GM18505 (cell line): ENCODE measurements at regions not wholly inside any gene's neighbourhood (a gene's known extent, or its start where the extent isn't known, plus 50 kb on each side); places are given as distances from the start of the nearest gene placed in this dataset.

Source experiments
- ATAC-seq: cut with Tn5 transposase; IDR thresholded peaks from one replicate; pipeline ENCODE4 v1.9.1; 2021; ENCODE audit not compliant: unreplicated experiment
- POLR2A ChIP-seq: IDR thresholded peaks from 4 replicates; pipeline ENCODE4 v1.6.1; 2011; ENCODE audit warnings: borderline replicate concordance; ENCODE audit not compliant: insufficient read depth, insufficient read length; ENCODE audit errors: extremely low read depth

- TF ChIP-seq POLR2A, result no peak
- no peak for ATAC-seq
These were observed 1413.0 kb upstream of the PRR20A start for GRCh38 chr13:55727683-55728082.

- TF ChIP-seq POLR2A, result no peak
These were observed 1412.5 kb upstream of the PRR20A start for GRCh38 chr13:55728247-55728646.

GRCh38 chr13:55745828-55746227 is 1394.9 kb upstream of the PRR20A start:
- TF ChIP-seq POLR2A, result no peak
- ATAC-seq, result no peak

More at GRCh38 chr13:55728247-55728646, 1412.5 kb upstream of the PRR20A start:
- no peak for ATAC-seq

GRCh38 chr13:55761986-55762385 is 1378.7 kb upstream of the PRR20A start:
- no peak for TF ChIP-seq POLR2A
- ATAC-seq, result no peak

- no peak for ATAC-seq
- TF ChIP-seq POLR2A, result no peak
These were observed 1363.1 kb upstream of the PRR20A start for GRCh38 chr13:55777612-55778011.

- ATAC-seq, result no peak
- no peak for TF ChIP-seq POLR2A
These were observed 1356.9 kb upstream of the PRR20A start for GRCh38 chr13:55783841-55784240.

- no peak for TF ChIP-seq POLR2A
These were observed 1352.2 kb upstream of the PRR20A start for GRCh38 chr13:55788548-55788947.

GRCh38 chr13:55792544-55793193 is 1348.0 kb upstream of the PRR20A start:
- TF ChIP-seq POLR2A, result no peak
- no peak for ATAC-seq

More at GRCh38 chr13:55788548-55788947, 1352.2 kb upstream of the PRR20A start:
- ATAC-seq, result no peak

GRCh38 chr13:55815458-55816033 is 1325.2 kb upstream of the PRR20A start:
- ATAC-seq, result no peak
- no peak for TF ChIP-seq POLR2A

GRCh38 chr13:55816976-55817601 is 1323.6 kb upstream of the PRR20A start:
- TF ChIP-seq POLR2A, result no peak
- no peak for ATAC-seq

- TF ChIP-seq POLR2A, result no peak
- no peak for ATAC-seq
These were observed 1319.9 kb upstream of the PRR20A start for GRCh38 chr13:55820817-55821216.

- TF ChIP-seq POLR2A, result no peak
- no peak for ATAC-seq
These were observed 1271.1 kb upstream of the PRR20A start for GRCh38 chr13:55869648-55870047.

GRCh38 chr13:55887561-55887960 is 1253.2 kb upstream of the PRR20A start:
- ATAC-seq, result no peak

GRCh38 chr13:55893540-55893939 is 1247.2 kb upstream of the PRR20A start:
- ATAC-seq, result no peak
- no peak for TF ChIP-seq POLR2A

More at GRCh38 chr13:55887561-55887960, 1253.2 kb upstream of the PRR20A start:
- TF ChIP-seq POLR2A, result no peak
